Fibroblast of gingiva (primary cell): ENCODE measurements at regions not wholly inside any gene's neighbourhood (a gene's known extent, or its start where the extent isn't known, plus 50 kb on each side); places are given as distances from the start of the nearest gene placed in this dataset.

Source experiments
- DNase-seq: peaks from one replicate; pipeline ENCODE4 v3.0.0-alpha.2; 2011; ENCODE audit warnings: low read depth

DNA sequence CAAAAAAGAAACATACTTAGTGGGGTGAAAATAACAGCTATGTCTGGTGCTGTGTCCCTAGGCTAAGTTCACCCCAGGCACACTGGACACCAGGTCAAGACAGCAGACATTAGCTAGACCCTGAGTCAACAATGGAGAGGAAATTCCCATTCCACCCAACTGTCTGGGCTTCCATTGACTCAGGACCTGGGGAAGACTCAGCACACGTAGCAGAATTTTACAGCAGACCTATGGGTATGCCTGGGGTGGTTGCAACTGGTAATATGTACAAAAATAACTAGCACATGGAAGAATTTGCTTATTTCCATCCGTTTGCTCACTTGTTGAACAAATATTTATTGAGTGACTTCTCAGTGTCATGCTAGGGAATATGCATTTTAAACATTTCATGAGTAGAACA, 117.0 kb downstream of the GAS1 start:
- no peak for DNase-seq

DNA sequence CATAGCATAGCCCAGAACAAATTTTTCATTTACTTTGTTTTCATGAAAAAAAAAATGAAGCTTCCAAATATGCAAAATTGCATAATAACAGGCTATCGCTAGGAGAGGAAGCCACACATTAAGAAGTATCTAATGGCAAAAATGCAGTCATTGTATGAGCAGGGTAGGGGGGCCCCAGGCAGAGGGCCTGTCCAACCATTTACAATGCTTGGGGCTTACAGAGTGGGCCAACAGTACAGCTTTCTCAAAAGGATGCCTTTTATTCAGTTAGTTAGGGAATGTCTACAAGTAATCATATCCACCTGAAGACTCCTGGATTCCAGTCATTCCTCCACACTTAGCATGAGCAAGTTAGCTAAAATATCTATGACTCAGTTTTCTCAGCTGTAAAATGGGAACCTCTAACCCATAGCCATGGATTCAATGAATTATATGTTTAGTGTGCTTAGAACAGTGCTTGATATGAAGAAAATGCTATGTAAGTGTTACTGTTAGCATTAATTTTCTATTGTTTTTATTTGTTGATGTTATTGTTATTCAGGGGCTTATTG, 117.7 kb downstream of the GAS1 start:
- peak; percentile 24 for DNase-seq

DNA sequence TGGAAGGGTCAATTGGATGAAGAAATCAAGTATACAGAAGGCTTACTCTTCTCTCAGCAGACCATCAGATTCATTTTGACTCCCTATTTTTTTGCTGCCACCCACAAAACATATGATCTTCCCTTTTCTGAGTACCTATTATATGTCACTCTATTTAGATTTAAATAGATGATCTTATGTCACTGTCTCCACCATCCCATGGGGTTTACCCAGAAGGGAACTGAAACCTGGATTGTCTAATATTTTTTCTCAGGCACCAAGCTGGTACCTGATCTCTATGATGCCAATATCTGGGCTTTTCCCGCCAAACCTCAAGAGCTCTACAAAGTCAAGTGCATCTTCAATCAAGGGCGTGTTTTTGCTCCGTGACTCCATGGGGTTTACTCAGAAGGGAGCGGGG, 118.7 kb downstream of the GAS1 start:
- no peak for DNase-seq

DNA sequence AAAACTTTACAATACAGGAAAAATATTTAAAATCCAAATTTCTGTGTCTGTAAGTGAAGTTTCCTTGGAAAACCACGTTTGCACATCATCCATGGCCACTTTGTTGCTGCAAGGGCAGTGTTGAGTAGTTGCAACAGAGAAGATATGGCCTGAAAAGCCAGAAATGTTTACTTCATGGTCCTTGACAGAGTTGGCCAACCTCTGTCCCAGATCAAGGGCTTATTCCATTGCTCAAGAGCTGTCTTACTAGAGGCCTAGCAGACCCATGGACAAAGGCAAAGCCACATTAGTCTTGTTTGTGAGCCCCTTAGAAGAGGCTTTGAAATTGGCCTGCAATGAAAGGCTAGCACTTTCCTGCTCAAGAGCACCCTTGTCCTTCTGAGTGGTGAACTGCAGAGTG, 119.4 kb downstream of the GAS1 start:
- peak; percentile 66 for DNase-seq

DNA sequence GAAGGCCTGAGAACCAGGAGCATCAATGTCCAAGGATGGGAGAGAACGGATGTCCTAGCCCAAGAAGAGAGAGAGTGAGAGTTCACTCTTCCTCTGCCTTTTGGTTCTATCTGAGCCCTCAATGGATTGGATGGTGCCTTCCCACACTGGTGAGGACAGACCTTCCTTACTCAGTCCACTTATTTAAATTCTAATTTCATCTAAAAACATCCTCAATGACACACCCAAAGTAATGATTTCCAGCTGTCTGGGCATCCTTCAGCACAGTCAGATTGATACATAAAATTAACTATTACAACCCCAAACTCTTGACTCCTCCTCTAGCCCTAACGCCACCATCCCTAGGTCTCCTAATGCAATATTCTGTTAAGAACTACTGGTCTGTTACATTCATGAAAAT, 122.0 kb downstream of the GAS1 start:
- no peak for DNase-seq

DNA sequence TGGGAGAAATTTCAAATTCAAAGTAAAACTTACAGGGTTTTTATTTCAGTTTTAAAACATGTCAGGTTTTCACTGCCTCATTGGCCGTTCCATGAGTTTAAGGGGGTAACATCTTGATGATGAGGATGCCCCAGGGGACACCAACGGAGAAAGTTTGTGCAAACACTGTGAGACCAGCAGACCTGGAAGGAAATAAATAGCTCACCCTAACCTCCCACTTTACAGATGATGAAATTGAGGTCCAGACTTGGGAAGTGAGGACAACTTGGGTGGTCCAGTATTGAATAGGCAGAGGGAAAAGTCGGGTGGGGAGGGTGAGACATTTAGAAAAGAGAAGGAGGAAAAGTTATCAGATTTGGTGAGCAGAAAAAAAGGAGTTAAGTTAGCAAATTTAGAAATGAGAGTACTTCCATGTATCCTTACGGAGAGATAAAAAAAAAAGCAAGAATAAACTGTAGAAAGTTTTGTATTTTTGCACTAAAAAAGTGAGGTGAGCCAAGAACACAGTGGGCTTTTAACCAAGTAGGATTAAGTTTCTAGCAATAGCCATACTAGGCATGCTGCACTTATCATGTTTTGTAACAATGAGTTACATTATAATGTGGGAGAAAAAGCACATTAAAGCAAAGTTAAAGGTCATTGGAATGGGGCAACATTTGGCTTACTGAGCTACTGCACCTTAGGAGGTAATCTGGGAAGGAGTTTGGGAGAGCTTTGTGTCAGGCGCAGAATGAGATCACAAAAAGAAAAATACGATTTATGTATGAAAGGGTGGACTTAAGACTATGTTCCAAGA, 125.1 kb downstream of the GAS1 start:
- peak; percentile 63 for DNase-seq

DNA sequence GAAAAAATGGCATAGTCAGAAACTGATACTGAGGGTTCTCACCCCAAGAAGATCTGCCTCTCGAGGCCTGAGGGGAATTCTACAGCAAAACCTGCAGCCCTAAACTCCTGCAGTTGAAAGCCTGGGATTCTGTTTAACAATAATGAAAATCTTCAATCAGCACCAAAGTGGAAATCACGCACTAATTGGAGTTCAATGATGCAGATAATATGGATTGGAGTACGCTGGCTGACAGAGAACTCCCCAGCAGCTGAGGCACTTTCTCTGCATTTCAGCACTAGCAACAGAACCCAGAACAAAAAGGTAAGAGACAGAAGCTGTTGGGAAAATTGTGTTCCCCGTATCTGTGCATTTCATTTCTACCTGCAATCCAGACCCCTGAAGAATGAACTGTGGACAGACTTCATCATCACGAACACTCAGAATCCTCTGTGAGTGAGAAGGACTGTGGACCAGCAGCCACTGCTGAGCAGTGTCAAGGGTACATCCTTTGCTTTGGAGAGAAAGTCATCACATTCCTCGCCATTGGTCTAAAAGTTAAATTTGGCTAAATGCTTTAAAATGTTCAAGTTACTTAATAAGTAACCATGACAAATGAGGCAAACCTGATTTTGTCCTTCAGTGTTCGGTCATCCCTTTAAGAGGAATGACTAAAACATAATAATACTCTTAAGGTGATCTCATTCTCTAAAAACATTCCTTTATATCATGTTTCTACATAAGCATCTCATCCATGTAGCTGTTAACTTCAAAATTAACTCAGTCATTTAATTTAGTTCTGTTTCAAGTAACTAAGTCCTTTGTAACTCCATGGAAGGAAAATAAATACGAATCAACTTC, 126.1 kb downstream of the GAS1 start:
- peak; percentile 26 for DNase-seq

DNA sequence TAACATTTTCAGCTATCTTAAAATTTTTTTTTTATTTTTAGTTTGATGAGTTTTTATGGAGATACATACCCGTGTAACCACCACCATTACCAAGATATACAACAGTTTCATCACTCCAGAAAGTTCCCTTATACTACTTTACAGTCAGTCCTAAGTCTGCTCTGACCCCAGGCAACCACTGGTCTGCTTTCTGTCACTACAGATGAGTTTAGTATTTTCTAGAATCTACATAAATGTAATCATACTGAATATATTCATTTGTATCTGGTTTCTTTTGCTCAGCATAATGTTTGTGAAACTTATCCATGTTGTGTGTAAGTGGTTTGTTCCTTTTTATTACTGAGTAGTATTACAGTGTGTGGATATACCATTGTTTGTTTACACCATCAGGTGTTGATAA, 127.8 kb downstream of the GAS1 start:
- DNase-seq, result no peak

DNA sequence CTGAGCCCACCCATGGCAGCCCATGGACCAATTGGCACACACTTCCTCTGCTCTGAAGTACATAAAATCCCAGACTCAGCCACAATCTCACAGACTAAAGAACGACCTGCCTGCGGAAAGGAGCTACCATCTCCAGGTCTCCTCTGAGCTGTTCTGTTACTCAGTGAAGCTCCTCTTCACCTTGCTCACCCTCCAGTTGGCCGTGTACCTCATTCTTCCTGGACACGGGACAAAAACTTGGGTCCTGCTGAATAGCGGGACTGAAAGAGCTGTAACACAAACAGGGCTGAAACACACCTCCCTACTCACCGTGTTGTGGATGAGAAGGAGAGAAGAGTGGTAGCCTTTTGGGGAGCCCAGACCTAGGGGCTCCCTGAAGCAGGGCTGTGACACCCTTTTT, 128.7 kb downstream of the GAS1 start:
- DNase-seq, result no peak

DNA sequence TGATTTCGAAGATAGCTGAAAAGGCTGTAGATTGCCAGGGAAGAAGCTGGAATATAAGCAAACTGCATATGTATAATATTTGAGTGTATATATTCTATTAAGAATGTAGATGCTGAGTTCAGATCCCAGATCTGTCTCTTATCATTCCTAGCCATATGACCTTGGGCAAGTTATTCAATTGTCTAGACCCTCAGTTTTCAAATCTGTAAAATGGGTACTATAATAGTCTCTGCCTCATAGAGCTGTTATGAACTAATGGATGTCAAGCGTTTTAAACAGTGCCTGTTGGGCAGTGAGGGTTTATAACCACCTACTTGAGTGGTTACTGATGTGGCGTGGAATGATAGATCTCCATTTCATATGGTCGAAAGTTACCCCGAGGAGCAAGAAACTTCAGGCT, 130.4 kb downstream of the GAS1 start:
- no peak for DNase-seq

DNA sequence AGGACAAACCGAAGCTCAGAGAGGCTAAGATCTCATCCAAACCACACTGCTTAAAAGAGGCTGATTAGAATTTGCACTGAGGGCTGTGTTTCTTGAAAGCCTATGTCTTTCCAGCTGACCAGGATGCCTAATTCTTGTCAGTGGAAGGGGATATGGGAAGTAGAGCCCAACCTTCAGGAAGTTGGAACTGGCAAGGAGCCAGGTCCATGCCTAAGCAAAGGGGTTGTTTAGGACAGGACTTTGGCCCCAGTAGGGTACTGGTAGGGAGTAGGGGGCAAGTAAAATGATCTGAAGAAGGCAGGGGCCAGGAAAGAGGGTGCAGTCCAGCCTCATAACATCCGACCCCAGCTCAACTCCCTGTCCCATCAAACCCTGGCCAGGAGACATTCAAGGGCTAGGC, 130.9 kb downstream of the GAS1 start:
- no peak for DNase-seq

DNA sequence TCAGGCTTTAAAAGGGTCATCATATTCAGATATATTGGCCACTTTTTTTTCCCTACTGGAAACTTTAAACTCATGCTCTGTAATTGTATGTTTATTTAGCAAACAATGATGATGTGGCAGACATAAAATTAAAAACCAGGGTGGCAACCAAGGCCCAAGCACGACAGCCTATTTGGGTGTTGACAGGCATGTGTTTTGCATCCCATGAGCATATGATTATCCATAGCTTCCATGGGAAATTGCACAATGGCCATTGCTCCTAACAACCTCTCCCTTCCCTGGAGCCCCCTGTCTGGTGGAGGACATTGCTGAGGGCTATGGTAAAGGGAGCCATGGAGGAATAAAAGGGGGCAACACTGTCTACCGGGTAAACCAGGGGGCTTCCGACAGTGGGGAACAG, 134.7 kb downstream of the GAS1 start:
- no peak for DNase-seq

DNA sequence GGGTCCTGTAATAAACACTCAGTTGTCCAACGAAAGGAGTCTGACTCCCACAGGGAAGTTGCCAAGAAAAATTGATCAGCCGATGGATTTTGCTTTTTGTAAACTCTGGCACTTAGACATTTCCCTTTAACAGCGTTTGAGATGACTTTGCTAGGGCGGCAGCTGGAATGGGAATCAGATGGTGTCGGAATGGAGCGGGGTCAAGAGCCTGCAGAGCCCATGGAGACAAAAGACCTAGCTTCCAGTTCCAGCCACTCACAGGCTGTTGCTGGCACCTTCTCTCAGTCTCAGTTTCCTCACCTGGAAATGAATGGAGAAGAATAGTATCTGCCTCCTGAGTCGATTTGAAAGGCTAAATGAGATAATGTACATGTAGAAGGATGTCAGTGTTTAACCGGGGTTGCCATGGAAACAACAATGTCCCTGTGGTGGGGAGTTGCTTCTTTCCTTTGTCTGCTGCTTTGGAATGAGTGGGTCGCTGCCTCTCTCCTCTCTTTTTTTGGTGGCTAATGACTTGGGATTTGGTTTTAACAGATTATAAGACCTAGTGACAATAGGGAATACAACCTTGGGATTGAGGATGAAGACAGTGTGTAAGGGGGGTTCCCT, 137.4 kb downstream of the GAS1 start:
- no peak for DNase-seq

DNA sequence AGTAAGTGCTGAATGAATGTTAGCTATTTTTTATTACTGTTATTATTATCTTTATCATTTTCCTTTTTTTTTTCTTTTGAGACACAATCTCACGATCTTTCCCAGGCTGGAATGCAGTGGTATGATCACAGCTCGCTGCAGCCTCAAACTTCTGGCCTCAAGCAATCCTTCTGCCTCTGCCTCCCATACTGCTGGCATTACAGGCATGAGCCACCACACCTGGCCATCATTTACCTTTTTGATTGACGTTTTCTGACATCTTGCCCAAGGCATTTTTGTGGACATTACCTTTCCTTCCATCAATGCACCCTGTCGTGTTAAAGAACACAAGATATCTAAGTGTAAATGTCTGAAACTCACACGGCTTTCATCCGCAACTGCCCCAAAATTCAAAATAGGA, 138.2 kb downstream of the GAS1 start:
- no peak for DNase-seq

DNA sequence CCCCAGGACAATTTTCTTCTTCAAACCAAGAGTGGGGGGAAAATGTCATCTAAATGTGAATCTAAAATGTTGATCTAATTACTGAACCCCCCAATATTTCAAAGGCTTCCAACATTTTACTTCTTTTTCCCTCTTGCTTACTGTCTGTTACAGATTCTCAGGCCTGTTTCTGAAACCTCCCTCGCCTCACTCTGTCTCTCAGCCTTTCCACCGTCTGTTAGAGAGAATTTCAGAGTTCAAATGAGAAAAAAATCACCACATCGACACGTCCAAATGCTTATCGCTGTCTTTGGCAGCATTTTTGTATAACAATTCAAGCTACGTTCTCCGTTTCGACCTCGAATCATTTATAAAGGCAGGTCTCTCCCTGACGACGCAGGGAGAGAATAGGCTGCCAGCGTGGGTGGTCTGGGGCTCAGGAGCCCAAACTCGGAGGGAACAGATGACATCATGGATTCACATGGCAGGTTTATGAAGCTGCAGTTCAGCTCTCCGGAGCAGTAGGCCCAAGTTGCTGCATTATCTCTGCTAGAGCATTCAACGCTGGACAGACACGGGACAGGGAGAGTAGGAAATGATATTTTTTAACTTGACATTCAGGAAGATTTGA, 139.8 kb downstream of the GAS1 start:
- no peak for DNase-seq

DNA sequence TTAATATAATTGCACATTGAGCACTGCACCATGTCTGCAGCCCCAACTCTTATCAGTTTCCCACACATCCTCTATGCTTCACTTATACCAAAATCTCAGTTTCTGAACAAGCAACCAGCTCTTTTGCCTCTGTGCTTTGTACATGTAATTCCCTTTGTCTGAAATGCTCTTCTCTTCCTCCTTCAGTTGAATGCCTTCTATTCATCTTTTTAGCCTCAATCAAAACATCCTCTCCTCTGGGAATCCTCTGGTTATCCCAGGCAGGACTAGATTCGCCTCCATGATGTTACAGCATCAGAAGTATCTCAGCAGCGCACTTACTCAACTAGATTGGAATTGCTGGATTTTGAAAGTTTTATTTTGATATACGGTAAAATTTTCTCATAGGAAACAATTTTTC, 143.3 kb downstream of the GAS1 start:
- DNase-seq, result no peak

DNA sequence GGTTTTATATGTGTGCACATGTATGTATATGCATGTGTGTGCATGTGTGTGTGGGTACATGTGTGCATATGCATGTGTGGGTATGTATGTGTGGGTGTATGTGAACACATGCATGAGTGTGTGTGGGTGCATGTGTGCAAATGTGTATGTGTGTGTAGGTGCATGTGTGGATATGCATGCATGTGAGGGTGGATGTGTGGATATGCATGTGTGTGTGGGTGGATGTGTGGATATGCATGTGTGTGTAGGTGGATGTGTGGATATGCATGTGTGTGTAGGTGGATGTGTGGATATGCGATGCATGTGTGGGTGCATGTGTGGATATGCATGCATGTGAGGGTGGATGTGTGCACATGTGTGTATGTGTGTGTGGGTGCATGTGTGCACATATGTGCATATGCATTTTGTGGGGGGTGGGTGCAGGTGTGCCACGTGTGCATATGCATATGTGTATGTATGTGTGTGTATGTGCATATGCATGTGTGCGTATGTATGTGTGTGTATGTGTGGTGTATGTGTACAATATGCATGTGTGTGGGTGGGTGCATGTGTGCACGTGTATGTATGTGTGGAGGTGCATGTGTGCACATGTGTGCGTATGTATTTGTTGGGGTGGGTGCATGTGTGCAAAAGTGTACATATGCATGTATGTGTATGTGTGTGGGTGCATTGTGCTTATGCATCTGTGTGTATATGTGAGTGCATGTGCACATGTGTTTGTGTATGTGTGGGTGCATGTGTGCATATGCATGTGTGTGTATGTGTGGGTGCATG, 144.2 kb downstream of the GAS1 start:
- no peak for DNase-seq

DNA sequence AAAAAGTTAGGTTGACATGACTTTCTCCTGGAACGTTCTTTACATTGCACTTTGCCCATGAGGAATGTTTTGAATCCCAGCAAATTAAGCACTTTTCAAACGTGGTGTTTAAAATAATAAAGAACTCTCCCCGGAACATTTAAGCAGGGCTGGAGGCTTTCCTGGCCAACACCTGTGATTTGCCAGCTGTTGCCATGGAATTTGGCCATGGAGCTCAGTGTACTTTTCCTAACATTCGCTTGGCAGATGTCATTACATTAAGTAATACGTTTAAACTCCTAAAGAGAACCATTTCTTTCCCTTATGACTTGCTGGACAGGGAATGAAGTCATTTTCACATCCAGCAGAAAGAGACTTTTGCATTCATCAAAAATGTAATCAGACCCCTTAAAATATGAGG, 146.1 kb downstream of the GAS1 start:
- peak; percentile 50 for DNase-seq

DNA sequence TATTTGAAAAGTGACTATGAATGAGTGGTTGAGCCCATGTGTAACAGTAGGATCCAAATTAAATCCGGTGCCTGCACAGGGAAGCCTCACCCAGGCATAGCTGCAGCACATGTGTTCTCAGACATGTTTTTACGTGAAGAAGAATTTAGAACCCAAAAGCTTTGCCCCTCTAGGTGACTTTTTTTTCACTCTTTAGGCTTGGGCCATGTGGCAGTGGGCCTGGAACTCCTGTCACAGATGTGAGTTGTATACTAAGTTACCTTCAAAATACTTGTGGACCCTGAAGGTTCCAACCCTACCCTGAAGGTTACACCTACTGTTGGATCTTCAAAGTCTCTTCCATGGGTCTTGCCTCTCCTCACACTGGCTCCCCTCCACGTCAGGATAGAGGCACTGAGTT, 146.6 kb downstream of the GAS1 start:
- no peak for DNase-seq

DNA sequence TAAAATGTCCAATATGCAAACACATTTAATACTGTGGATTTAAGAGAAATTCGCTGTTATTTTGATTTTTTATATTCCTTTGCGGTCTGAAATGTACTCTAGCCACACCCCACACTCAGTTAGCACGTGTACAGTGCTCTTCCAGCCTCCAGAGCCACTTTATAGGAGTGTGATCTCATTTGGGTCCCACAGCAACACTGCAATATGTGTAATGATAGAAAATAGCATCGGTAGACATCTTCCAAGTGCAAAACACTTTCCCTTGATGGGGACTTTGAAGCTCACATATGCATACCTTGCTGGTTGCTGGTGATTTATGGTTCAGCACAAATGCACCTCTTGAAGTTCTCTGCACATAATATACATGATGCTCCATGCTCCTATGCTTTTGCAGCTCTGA, 148.3 kb downstream of the GAS1 start:
- DNase-seq, result no peak

DNA sequence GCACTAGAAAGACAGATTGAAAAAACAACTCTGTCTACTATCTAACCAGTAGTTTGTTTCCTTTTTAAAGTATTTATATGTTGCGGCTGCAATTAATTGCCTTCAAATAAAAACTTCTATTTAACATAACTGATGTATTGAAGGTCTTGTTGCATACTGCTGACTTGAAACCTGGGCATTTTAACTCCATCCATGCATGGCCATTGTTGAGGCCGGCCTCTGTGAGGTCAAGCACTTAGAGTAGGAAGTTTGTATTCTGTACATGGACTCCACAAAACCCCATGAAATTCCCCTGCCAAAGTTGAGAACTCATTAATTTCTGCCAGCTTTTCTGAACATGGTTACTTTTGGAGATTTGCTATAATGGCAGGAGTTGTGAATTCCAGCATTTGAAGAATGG, 150.6 kb downstream of the GAS1 start:
- DNase-seq, result no peak
